Mammary epithelial cell (primary cell): ENCODE measurements at regions not wholly inside any gene's neighbourhood (a gene's known extent, or its start where the extent isn't known, plus 50 kb on each side); places are given as distances from the start of the nearest gene placed in this dataset.

Experiments used
- EZH2 ChIP-seq: IDR thresholded peaks from 2 replicates; pipeline ENCODE4 v1.6.1; 2012; ENCODE audit warnings: low read length, inconsistent platforms, borderline replicate concordance
- TF ChIP-seq, protein P1 (sequence below), 2 donors: IDR thresholded peaks in 1 of 2; conservative IDR thresholded peaks in 1 of 2; 2 replicates each; pipeline ENCODE4 v1.5.1; 2011 to 2012; ENCODE audit warnings: inconsistent platforms in 2 of 2, low read length in 2 of 2, mild to moderate bottlenecking in 2 of 2, control low read depth in 1 of 2, low read depth in 1 of 2; ENCODE audit not compliant: insufficient read depth in 1 of 2; ENCODE audit errors: extremely low read depth in 1 of 2

DNA sequence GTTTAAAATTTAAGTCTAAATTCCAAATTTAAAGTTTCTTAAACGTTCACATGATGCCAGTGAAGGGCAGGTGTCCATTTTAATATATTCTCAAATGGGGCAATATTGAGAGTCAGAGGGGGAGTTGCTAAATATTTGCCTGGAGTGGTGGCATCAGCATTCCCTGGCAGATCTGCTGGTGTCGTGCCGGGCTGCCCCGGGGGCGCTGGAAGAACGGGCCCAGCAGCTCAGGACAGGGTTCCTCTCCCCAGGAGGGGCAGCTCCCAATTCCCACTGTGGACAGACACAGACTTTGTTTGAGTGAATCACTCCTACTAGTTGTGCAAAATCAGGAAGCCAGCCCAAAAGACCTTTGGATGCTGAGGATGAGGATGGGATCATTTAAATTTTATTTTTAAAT lies 468.7 kb upstream of the B3GAT1 start:
- TF ChIP-seq, protein P1, sequence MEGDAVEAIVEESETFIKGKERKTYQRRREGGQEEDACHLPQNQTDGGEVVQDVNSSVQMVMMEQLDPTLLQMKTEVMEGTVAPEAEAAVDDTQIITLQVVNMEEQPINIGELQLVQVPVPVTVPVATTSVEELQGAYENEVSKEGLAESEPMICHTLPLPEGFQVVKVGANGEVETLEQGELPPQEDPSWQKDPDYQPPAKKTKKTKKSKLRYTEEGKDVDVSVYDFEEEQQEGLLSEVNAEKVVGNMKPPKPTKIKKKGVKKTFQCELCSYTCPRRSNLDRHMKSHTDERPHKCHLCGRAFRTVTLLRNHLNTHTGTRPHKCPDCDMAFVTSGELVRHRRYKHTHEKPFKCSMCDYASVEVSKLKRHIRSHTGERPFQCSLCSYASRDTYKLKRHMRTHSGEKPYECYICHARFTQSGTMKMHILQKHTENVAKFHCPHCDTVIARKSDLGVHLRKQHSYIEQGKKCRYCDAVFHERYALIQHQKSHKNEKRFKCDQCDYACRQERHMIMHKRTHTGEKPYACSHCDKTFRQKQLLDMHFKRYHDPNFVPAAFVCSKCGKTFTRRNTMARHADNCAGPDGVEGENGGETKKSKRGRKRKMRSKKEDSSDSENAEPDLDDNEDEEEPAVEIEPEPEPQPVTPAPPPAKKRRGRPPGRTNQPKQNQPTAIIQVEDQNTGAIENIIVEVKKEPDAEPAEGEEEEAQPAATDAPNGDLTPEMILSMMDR (conservative IDR thresholded peaks at IDR 0.05 in 1 of 2, IDR thresholded peaks at IDR 0.05 in 1 of 2; ENCODE audit: extremely low read depth in 1 of 2, insufficient read depth in 1 of 2, low read depth in 1 of 2, low read length in 2 of 2): no peak
- TF ChIP-seq EZH2: no peak
